T-cell (primary cell): ENCODE measurements at regions not wholly inside any gene's neighbourhood (a gene's known extent, or its start where the extent isn't known, plus 50 kb on each side); places are given as distances from the start of the nearest gene placed in this dataset.

Source experiments
- ATAC-seq, 4 experiments: fragments of 200-7000 bp in 3 of 4; fragments of 150-1000 bp in 1 of 4; cut with Tn5 transposase; replicated peaks in 1 of 4; 1 replicate in 3 of 4; 2 replicates in 1 of 4; pipeline ENCODE4 v1.10.0; 2021; ENCODE audit warnings: moderate library complexity in 3 of 4, mild to moderate bottlenecking in 2 of 4, moderate number of reproducible peaks in 1 of 4
- CTCF ChIA-PET, 2 donors: fragments of 300-600 bp; sonication (Branson Sonifier 250); formaldehyde crosslinking; loops; one replicate each; lab custom pipeline; 2022; ENCODE audit warnings: antibody characterized with exemption in 2 of 2; lab: Charles Lee
- POLR2A ChIA-PET, 2 donors: fragments of 300-600 bp; sonication (Branson Sonifier 250); formaldehyde crosslinking; loops; one replicate each; lab custom pipeline; 2022; ENCODE audit warnings: antibody characterized with exemption in 2 of 2; lab: Charles Lee
- DNase-seq, 35 experiments: peaks; one replicate each; pipeline versions ENCODE4 v3.0.0 to v3.0.0-alpha.2; 2013 to 2023
- H3K27ac ChIP-seq: one replicate; pipeline ENCODE4 v1.5.1; 2013; ENCODE audit warnings: low read length
- H3K27me3 ChIP-seq, 2 experiments: replicated peaks in 1 of 2; 1 replicate in 1 of 2; 2 replicates in 1 of 2; pipeline versions ENCODE4 v1.6.1 to v1.7.0; 2013; ENCODE audit warnings: low read length in 1 of 2, mixed read lengths in 1 of 2; ENCODE audit not compliant: control insufficient read depth in 2 of 2, insufficient read depth in 2 of 2; ENCODE audit errors: extremely low read depth in 1 of 2
- H3K36me3 ChIP-seq, 2 donors: 1 replicate in 1 of 2; 2 replicates in 1 of 2; pipeline versions ENCODE4 v1.6.1 to v1.7.0; 2013; ENCODE audit warnings: low read length in 1 of 2; ENCODE audit not compliant: control insufficient read depth in 2 of 2, insufficient read depth in 1 of 2; ENCODE audit errors: extremely low read depth in 1 of 2
- H3K4me1 ChIP-seq, 2 experiments: 1 replicate in 1 of 2; 2 replicates in 1 of 2; pipeline versions ENCODE4 v1.6.1 to v1.7.0; 2013; ENCODE audit warnings: low read length in 2 of 2, mixed read lengths in 1 of 2; ENCODE audit not compliant: insufficient read depth in 2 of 2, control insufficient read depth in 1 of 2; ENCODE audit errors: extremely low read depth in 1 of 2
- H3K4me3 ChIP-seq, 2 donors: 1 replicate in 1 of 2; 2 replicates in 1 of 2; pipeline versions ENCODE4 v1.5.1 to v1.7.0; 2013; ENCODE audit warnings: mild to moderate bottlenecking in 2 of 2, low read length in 1 of 2, moderate library complexity in 1 of 2; ENCODE audit not compliant: control insufficient read depth in 1 of 2; ENCODE audit errors: extremely low read depth in 1 of 2
- H3K9me3 ChIP-seq: 2 replicates; pipeline ENCODE4 v1.7.0; 2013
- H3K27ac Mint-ChIP-seq, 2 donors: one replicate each; pipeline ENCODE4 v1.8.0; 2020 to 2021; ENCODE audit warnings: mild to moderate bottlenecking in 2 of 2, mixed read lengths in 2 of 2
- H3K27me3 Mint-ChIP-seq, 2 donors: one replicate each; pipeline ENCODE4 v1.8.0; 2021 to 2022; ENCODE audit warnings: mixed read lengths in 2 of 2
- H3K36me3 Mint-ChIP-seq: one replicate; pipeline ENCODE4 v1.8.0; 2021; ENCODE audit warnings: mixed read lengths
- H3K4me1 Mint-ChIP-seq, 3 donors: one replicate each; pipeline ENCODE4 v1.8.0; 2020 to 2022; ENCODE audit warnings: mixed read lengths in 3 of 3, mild to moderate bottlenecking in 1 of 3
- H3K4me3 Mint-ChIP-seq, 3 donors: one replicate each; pipeline ENCODE4 v1.8.0; 2020 to 2022; ENCODE audit warnings: mild to moderate bottlenecking in 3 of 3, mixed read lengths in 3 of 3, moderate library complexity in 3 of 3
- H3K9me3 Mint-ChIP-seq, 3 donors: one replicate each; pipeline ENCODE4 v1.8.0; 2020 to 2022; ENCODE audit warnings: mixed read lengths in 3 of 3
- WGBS: methylation state at CpG from one replicate; pipeline ENCODE4 v1.1.5; 2013; ENCODE audit warnings: missing lambda C conversion rate; ENCODE audit not compliant: insufficient coverage; 5-methylcytosine and 5-hydroxymethylcytosine counted together

GRCh38 chr5:108661590-108662219 lies 86.0 kb upstream of the FER start:
- ATAC-seq (no peak), DNase-seq (no peak)
- Histone ChIP-seq H3K4me1 (no peaks in the 10 kb centered on the region), H3K4me3 (no peak overlapping the region), H3K27ac (no peak overlapping the region), H3K27me3 (no peaks in the 10 kb centered on the region), H3K36me3 (no peaks in the 10 kb centered on the region), H3K9me3 (no peaks in the 10 kb centered on the region)
- 89% methylated on average over 1 of the region's 3 CpGs for WGBS
- Mint-ChIP-seq H3K4me3 (no peak overlapping the region), H3K27me3 (peaks cover 2 to 13% of the 10 kb centered on the region in 2 donors), H3K4me1 (no peaks in the 10 kb centered on the region), H3K27ac (no peak overlapping the region), H3K36me3 (no peaks in the 10 kb centered on the region), H3K9me3 (peaks cover 0 to 6% (median 0%) of the 10 kb centered on the region in 3 donors)
- POLR2A ChIA-PET = no interaction called here
- CTCF ChIA-PET = no interaction called here

DNA sequence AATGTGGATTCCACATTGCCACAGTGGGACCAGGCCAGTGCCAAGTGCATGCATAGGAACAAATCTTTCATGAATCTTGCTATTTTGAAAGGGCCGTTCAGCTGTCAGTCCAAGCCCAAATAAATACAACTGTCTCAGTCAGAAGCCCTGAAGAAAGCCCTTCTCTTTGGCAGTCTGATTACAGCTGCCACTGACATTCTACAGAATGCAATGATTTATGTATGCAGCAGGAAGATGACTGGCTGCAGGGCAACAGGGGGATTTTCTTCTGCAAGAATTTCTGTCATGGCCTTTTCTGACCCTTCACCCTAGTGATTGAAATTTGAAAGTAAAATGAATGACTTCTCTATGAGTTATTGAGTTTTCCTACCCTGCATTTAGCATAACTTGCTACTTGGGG lies 86.7 kb upstream of the FER start:
- Histone ChIP-seq H3K9me3 (no peaks in the 10 kb centered on the region), H3K36me3 (no peaks in the 10 kb centered on the region), H3K27ac (no peak overlapping the region), H3K4me3 (no peak overlapping the region), H3K4me1 (no peaks in the 10 kb centered on the region), H3K27me3 (no peaks in the 10 kb centered on the region)
- Mint-ChIP-seq H3K4me3 (no peak overlapping the region), H3K27me3 (peaks cover 2 to 14% of the 10 kb centered on the region in 2 donors), H3K4me1 (no peaks in the 10 kb centered on the region), H3K27ac (no peak overlapping the region), H3K36me3 (no peaks in the 10 kb centered on the region), H3K9me3 (peaks cover 0 to 2% (median 0%) of the 10 kb centered on the region in 3 donors)
- CTCF ChIA-PET = no interaction called here
- ATAC-seq = no peak
- 57% methylated on average over 1 of the region's 1 CpG for WGBS
- DNase-seq = no peak
- POLR2A ChIA-PET = no interaction called here

DNA sequence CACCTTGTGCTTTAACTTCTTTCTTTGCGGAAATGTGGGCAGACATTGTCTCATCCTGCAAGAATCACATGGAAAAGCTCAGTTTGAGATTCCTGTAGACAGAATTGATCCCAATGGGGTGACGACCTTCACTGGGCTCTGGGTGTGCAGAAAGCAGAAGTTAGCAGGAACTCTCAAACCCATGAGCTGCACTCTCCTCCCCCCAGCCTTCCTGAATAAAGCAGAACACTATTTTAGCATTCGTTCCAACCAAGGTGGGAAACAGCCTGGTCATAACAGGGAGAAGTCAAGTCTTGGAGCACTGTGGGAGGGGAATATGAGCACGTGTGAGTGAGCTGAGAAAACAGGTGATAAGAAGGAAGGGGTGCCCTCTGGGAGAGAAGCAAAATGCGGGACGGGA lies 87.4 kb upstream of the FER start:
- H3K4me3 ChIP-seq = no peak overlapping the region
- Mint-ChIP-seq H3K27me3 (peaks cover 2 to 14% of the 10 kb centered on the region in 2 donors), H3K4me3 (no peak overlapping the region), H3K4me1 (no peaks in the 10 kb centered on the region), H3K27ac (no peak overlapping the region), H3K9me3 (no peaks in the 10 kb centered on the region), H3K36me3 (no peaks in the 10 kb centered on the region)
- ATAC-seq = no peak
- no peaks in the 10 kb centered on the region for H3K27me3 ChIP-seq
- H3K9me3 ChIP-seq = no peaks in the 10 kb centered on the region
- no peaks in the 10 kb centered on the region for H3K36me3 ChIP-seq
- no peaks in the 10 kb centered on the region for H3K4me1 ChIP-seq
- no peak overlapping the region for H3K27ac ChIP-seq
- DNase-seq = no peak
- ChIA-PET POLR2A (no interaction called here), CTCF (no interaction called here)
- 60% methylated on average over 1 of the region's 6 CpGs for WGBS

- no peak for DNase-seq
- no peaks in the 10 kb centered on the region for H3K4me1 ChIP-seq
- no CpG with 5 or more reads among the region's 3 CpGs for WGBS
- H3K36me3 ChIP-seq = no peaks in the 10 kb centered on the region
- peaks cover 2 to 14% of the 10 kb centered on the region in 2 donors for H3K27me3 Mint-ChIP-seq
- no peak overlapping the region for H3K27ac ChIP-seq
- POLR2A ChIA-PET = no interaction called here
- H3K4me1 Mint-ChIP-seq = no peaks in the 10 kb centered on the region
- H3K9me3 ChIP-seq = no peaks in the 10 kb centered on the region
- no peaks in the 10 kb centered on the region for H3K27me3 ChIP-seq
- ATAC-seq = no peak
- CTCF ChIA-PET = no interaction called here
- H3K4me3 Mint-ChIP-seq = no peak overlapping the region
- H3K9me3 Mint-ChIP-seq = no peaks in the 10 kb centered on the region
- H3K36me3 Mint-ChIP-seq = no peaks in the 10 kb centered on the region
- no peak overlapping the region for H3K4me3 ChIP-seq
- no peak overlapping the region for H3K27ac Mint-ChIP-seq
Observed at GRCh38 chr5:108659531-108659930, 88.2 kb upstream of the FER start.

- H3K27ac ChIP-seq = no peak overlapping the region
- H3K4me1 Mint-ChIP-seq = no peaks in the 10 kb centered on the region
- no peak overlapping the region for H3K4me3 Mint-ChIP-seq
- DNase-seq (no peak), ATAC-seq (no peak)
- H3K27ac Mint-ChIP-seq = no peak overlapping the region
- peaks cover 4 to 14% of the 10 kb centered on the region in 2 donors for H3K27me3 Mint-ChIP-seq
- no peaks in the 10 kb centered on the region for H3K9me3 ChIP-seq
- POLR2A ChIA-PET = no interaction called here
- H3K36me3 ChIP-seq = no peaks in the 10 kb centered on the region
- H3K27me3 ChIP-seq = no peaks in the 10 kb centered on the region
- H3K36me3 Mint-ChIP-seq = no peaks in the 10 kb centered on the region
- no peaks in the 10 kb centered on the region for H3K4me1 ChIP-seq
- no peak overlapping the region for H3K4me3 ChIP-seq
- 83% methylated on average over 2 of the region's 5 CpGs for WGBS
- CTCF ChIA-PET = interaction anchor here (0.7 to 1.0 kb wide), 2 partner anchors 13 to 379 kb away, joined by 3 to 4 read pairs; no protein-coding TSS in a partner anchor
- no peaks in the 10 kb centered on the region for H3K9me3 Mint-ChIP-seq
Observed at GRCh38 chr5:108655750-108656450, 91.8 kb upstream of the FER start.

DNA sequence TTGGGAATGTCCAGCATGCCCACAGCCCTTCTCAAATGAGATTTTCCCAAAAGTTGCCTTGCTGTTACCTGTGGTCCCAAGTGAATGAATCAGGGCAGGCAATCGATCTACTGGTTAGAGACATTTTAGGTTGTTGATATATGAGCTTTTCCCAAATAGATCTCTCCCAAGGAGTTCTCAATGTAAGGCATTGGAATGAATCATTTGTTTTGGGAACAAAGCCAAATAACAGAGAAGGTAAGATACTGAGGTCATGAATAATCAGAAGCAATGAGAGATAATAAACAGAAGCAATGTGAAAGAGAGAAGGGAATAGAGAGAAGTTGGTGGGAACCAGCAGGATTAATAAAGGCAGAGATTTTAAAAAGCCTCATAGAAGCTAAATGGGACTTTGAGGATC lies 93.6 kb upstream of the FER start:
- H3K27ac ChIP-seq = no peak overlapping the region
- DNase-seq (no peak), ATAC-seq (no peak)
- Mint-ChIP-seq H3K36me3 (no peaks in the 10 kb centered on the region), H3K9me3 (no peaks in the 10 kb centered on the region), H3K4me3 (no peak overlapping the region), H3K27me3 (peaks cover 4 to 8% of the 10 kb centered on the region in 2 donors), H3K4me1 (no peaks in the 10 kb centered on the region), H3K27ac (no peak overlapping the region)
- H3K9me3 ChIP-seq = no peaks in the 10 kb centered on the region
- POLR2A ChIA-PET = no interaction called here
- H3K36me3 ChIP-seq = no peaks in the 10 kb centered on the region
- H3K4me3 ChIP-seq = no peak overlapping the region
- no peaks in the 10 kb centered on the region for H3K4me1 ChIP-seq
- CTCF ChIA-PET = no interaction called here
- H3K27me3 ChIP-seq = no peaks in the 10 kb centered on the region
- no CpG with 5 or more reads among the region's 1 CpG for WGBS
